Naive thymus-derived CD4-positive, alpha-beta T cell (primary cell): ENCODE measurements at regions not wholly inside any gene's neighbourhood (a gene's known extent, or its start where the extent isn't known, plus 50 kb on each side); places are given as distances from the start of the nearest gene placed in this dataset.

Experiments used
- ATAC-seq: fragments of 150-1000 bp; cut with Tn5 transposase; 2 replicates; pipeline ENCODE4 v1.10.0; 2021; ENCODE audit warnings: mild to moderate bottlenecking, moderate library complexity
- CTCF ChIA-PET: fragments of 350-600 bp; sonication (Branson Sonifier 250); formaldehyde crosslinking; loops from one replicate; lab custom pipeline; 2021; ENCODE audit warnings: antibody characterized with exemption; lab: Charles Lee
- POLR2A ChIA-PET: fragments of 350-600 bp; sonication (Branson Sonifier 250); formaldehyde crosslinking; loops from one replicate; lab custom pipeline; 2021; ENCODE audit warnings: antibody characterized with exemption, inconsistent platforms; lab: Charles Lee
- DNase-seq, 9 donors: peaks; one replicate each; pipeline versions ENCODE4 v3.0.0 to v3.0.0-alpha.2; 2020 to 2022; ENCODE audit warnings: mixed read lengths in 1 of 9
- H3K27ac ChIP-seq: one replicate; pipeline ENCODE4 v1.7.0; 2013; ENCODE audit warnings: mild to moderate bottlenecking, low read depth, low read length, moderate library complexity
- H3K27me3 ChIP-seq, 2 donors: one replicate each; pipeline ENCODE4 v1.7.0; 2013; ENCODE audit warnings: low read length in 2 of 2, mild to moderate bottlenecking in 2 of 2, moderate library complexity in 2 of 2; ENCODE audit not compliant: control insufficient read depth in 2 of 2, insufficient read depth in 2 of 2
- H3K36me3 ChIP-seq, 3 experiments: 1 replicate in 2 of 3; 2 replicates in 1 of 3; pipeline ENCODE4 v1.7.0; 2013; ENCODE audit warnings: low read length in 3 of 3, mild to moderate bottlenecking in 3 of 3, moderate library complexity in 1 of 3; ENCODE audit not compliant: insufficient read depth in 3 of 3, control insufficient read depth in 2 of 3
- H3K4me1 ChIP-seq, 2 donors: one replicate each; pipeline ENCODE4 v1.7.0; 2013; ENCODE audit warnings: low read length in 2 of 2, mild to moderate bottlenecking in 2 of 2, moderate library complexity in 1 of 2; ENCODE audit not compliant: control insufficient read depth in 2 of 2, insufficient read depth in 2 of 2
- H3K4me3 ChIP-seq: 2 replicates; pipeline ENCODE4 v1.7.0; 2013; ENCODE audit warnings: mild to moderate bottlenecking, low read length
- H3K9me3 ChIP-seq, 3 experiments: 1 replicate in 2 of 3; 2 replicates in 1 of 3; pipeline ENCODE4 v1.7.0; 2013; ENCODE audit warnings: low read length in 3 of 3; ENCODE audit not compliant: control insufficient read depth in 2 of 3
- H3K27ac Mint-ChIP-seq, 9 donors: one replicate each; pipeline ENCODE4 v1.8.0; 2020 to 2022; ENCODE audit warnings: mixed read lengths in 9 of 9, mild to moderate bottlenecking in 8 of 9, moderate library complexity in 5 of 9, inconsistent platforms in 2 of 9
- H3K27me3 Mint-ChIP-seq, 5 donors: one replicate each; pipeline ENCODE4 v1.8.0; 2021 to 2022; ENCODE audit warnings: mixed read lengths in 5 of 5, mild to moderate bottlenecking in 1 of 5
- H3K36me3 Mint-ChIP-seq, 5 donors: one replicate each; pipeline ENCODE4 v1.8.0; 2020 to 2022; ENCODE audit warnings: mixed read lengths in 5 of 5, mild to moderate bottlenecking in 3 of 5, inconsistent platforms in 1 of 5
- H3K4me1 Mint-ChIP-seq, 7 donors: one replicate each; pipeline ENCODE4 v1.8.0; 2020 to 2022; ENCODE audit warnings: mixed read lengths in 7 of 7, mild to moderate bottlenecking in 3 of 7, inconsistent platforms in 1 of 7
- H3K4me3 Mint-ChIP-seq, 10 donors: one replicate each; pipeline ENCODE4 v1.8.0; 2020 to 2022; ENCODE audit warnings: mild to moderate bottlenecking in 10 of 10, mixed read lengths in 10 of 10, moderate library complexity in 6 of 10, inconsistent platforms in 2 of 10
- H3K9me3 Mint-ChIP-seq, 11 donors: one replicate each; pipeline ENCODE4 v1.8.0; 2020 to 2022; ENCODE audit warnings: mixed read lengths in 11 of 11, mild to moderate bottlenecking in 4 of 11, inconsistent platforms in 1 of 11, moderate library complexity in 1 of 11
- intact Hi-C, 2 donors: fragments of 100-400 bp; cut with micrococcal nuclease; formaldehyde crosslinking; loops; one replicate each; pipeline ENCODE4 v1.15.1; 2023

- peaks cover 0 to 13% (median 0%) of the 10 kb centered on the region in 11 donors for H3K9me3 Mint-ChIP-seq
- ATAC-seq (no peak), DNase-seq (no peak)
- ChIA-PET POLR2A (no interaction called here), CTCF (no interaction called here)
- no peaks in the 10 kb centered on the region for H3K9me3 ChIP-seq
- H3K4me3 Mint-ChIP-seq: no peak overlapping the region
- no peaks in the 10 kb centered on the region for H3K4me1 ChIP-seq
- no peak overlapping the region for H3K4me3 ChIP-seq
- H3K4me1 Mint-ChIP-seq: no peaks in the 10 kb centered on the region
- no peaks in the 10 kb centered on the region for H3K27me3 ChIP-seq
- H3K27ac Mint-ChIP-seq: no peak overlapping the region
- intact Hi-C loops: no loop called here
- H3K36me3 ChIP-seq: no peaks in the 10 kb centered on the region
- H3K36me3 Mint-ChIP-seq: no peaks in the 10 kb centered on the region
- H3K27ac ChIP-seq: no peak overlapping the region
- no peaks in the 10 kb centered on the region for H3K27me3 Mint-ChIP-seq
Observed at GRCh38 chr4:130603043-130603442, 1507.1 kb downstream of the C4orf33 start.

DNA sequence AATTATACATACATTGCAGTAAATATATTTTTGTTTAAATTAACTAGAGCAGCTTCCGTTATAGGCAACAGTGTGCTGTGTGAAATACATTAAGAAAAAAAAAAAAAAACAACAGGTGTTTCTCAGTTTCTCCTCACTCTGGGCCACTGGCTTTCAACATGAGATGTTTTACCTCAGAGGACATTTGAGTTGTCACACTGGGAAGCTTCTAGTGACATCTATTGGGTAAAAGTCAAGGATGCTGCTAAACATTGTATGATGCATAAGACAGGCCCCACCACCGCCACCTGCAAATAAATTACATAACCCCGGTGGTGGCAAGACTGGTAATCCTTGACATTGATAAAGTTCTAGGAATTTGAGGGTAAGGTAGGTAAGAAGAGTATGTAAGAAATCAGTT lies 1512.2 kb downstream of the C4orf33 start:
- POLR2A ChIA-PET: no interaction called here
- Mint-ChIP-seq H3K27ac (no peak overlapping the region), H3K36me3 (no peaks in the 10 kb centered on the region), H3K27me3 (no peaks in the 10 kb centered on the region), H3K4me1 (no peaks in the 10 kb centered on the region), H3K4me3 (no peak overlapping the region), H3K9me3 (peaks cover 0 to 7% (median 0%) of the 10 kb centered on the region in 11 donors)
- ATAC-seq: no peak
- H3K4me3 ChIP-seq: no peak overlapping the region
- CTCF ChIA-PET: no interaction called here
- DNase-seq: no peak
- H3K36me3 ChIP-seq: no peaks in the 10 kb centered on the region
- no peak overlapping the region for H3K27ac ChIP-seq
- H3K27me3 ChIP-seq: no peaks in the 10 kb centered on the region
- intact Hi-C loops: no loop called here
- H3K9me3 ChIP-seq: no peaks in the 10 kb centered on the region
- H3K4me1 ChIP-seq: no peaks in the 10 kb centered on the region

- intact Hi-C loops: no loop called here
Observed at GRCh38 chr4:130628531-130628930, 1532.6 kb downstream of the C4orf33 start.

DNA sequence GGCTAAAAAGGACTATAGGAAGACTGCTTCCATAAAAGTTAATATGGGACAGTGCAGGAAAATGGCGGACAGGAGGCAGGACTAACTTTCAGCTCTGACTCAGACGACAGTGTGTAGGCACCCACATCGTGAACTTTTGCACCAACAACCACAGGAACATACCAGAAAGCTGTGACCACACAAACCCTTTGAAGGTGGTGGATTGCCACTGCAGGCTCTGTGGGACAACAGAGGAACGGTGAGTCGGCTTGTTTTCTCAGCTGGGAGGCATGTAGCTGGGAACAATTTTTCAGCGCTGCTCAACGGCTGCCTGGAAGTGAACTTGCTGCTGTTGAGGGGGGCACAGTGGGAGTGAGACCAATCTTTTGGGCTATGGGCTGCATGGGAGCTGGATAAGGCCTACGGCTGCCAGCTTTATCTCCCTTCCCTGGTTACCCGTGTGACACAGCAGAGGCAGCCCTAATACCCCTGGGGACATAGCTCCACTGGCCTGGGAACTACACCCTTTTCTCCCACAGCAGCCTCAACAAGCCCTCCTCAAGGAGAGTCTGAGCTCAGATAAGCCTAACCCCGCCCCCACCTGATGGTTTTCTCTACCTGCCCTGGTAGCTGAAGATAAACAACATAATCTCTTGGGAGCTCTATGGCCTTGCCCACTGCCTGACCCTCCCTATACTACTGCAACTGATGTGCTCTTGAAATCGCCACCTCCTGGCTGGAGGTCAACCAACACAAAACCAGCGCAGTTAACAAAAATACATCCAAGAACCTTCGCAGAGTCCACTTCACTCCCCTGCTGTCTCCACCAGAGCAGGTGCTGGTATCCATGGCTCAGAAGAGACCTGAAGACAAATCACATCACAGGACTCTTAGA lies 1537.0 kb downstream of the C4orf33 start:
- Mint-ChIP-seq H3K36me3 (no peaks in the 10 kb centered on the region), H3K9me3 (peaks cover 0 to 12% (median 3%) of the 10 kb centered on the region in 11 donors), H3K4me3 (no peak overlapping the region), H3K4me1 (no peaks in the 10 kb centered on the region), H3K27me3 (no peaks in the 10 kb centered on the region), H3K27ac (no peak overlapping the region)
- ATAC-seq (no peak), DNase-seq (no peak)
- no peaks in the 10 kb centered on the region for H3K27me3 ChIP-seq
- intact Hi-C loops: no loop called here
- no peaks in the 10 kb centered on the region for H3K4me1 ChIP-seq
- no peak overlapping the region for H3K4me3 ChIP-seq
- H3K9me3 ChIP-seq: no peaks in the 10 kb centered on the region
- H3K36me3 ChIP-seq: no peaks in the 10 kb centered on the region
- H3K27ac ChIP-seq: no peak overlapping the region
- POLR2A ChIA-PET: no interaction called here
- CTCF ChIA-PET: no interaction called here

More at GRCh38 chr4:130628531-130628930, 1532.6 kb downstream of the C4orf33 start:
- Mint-ChIP-seq H3K36me3 (no peaks in the 10 kb centered on the region), H3K27me3 (no peaks in the 10 kb centered on the region), H3K9me3 (peaks cover 0 to 8% (median 1%) of the 10 kb centered on the region in 11 donors), H3K4me3 (no peak overlapping the region), H3K27ac (no peak overlapping the region), H3K4me1 (no peaks in the 10 kb centered on the region)
- Histone ChIP-seq H3K36me3 (no peaks in the 10 kb centered on the region), H3K9me3 (no peaks in the 10 kb centered on the region), H3K27me3 (no peaks in the 10 kb centered on the region), H3K4me3 (no peak overlapping the region), H3K27ac (no peak overlapping the region), H3K4me1 (no peaks in the 10 kb centered on the region)
- ATAC-seq (no peak), DNase-seq (no peak)
- ChIA-PET CTCF (no interaction called here), POLR2A (no interaction called here)

- intact Hi-C loops: no loop called here
- Mint-ChIP-seq H3K27me3 (no peaks in the 10 kb centered on the region), H3K36me3 (no peaks in the 10 kb centered on the region), H3K4me1 (no peaks in the 10 kb centered on the region), H3K4me3 (no peak overlapping the region), H3K9me3 (peaks cover 0 to 16% (median 2%) of the 10 kb centered on the region in 11 donors), H3K27ac (no peak overlapping the region)
- H3K27me3 ChIP-seq: no peaks in the 10 kb centered on the region
- no peaks in the 10 kb centered on the region for H3K4me1 ChIP-seq
- ChIA-PET POLR2A (no interaction called here), CTCF (no interaction called here)
- no peaks in the 10 kb centered on the region for H3K9me3 ChIP-seq
- no peak overlapping the region for H3K27ac ChIP-seq
- ATAC-seq: no peak
- DNase-seq: no peak
- no peaks in the 10 kb centered on the region for H3K36me3 ChIP-seq
- H3K4me3 ChIP-seq: no peak overlapping the region
Observed at GRCh38 chr4:130636486-130636885, 1540.5 kb downstream of the C4orf33 start.

GRCh38 chr4:130640592-130640991 lies 1544.6 kb downstream of the C4orf33 start:
- Mint-ChIP-seq H3K27me3 (no peaks in the 10 kb centered on the region), H3K9me3 (peaks cover 0 to 4% (median 0%) of the 10 kb centered on the region in 11 donors)
- POLR2A ChIA-PET: no interaction called here

DNA sequence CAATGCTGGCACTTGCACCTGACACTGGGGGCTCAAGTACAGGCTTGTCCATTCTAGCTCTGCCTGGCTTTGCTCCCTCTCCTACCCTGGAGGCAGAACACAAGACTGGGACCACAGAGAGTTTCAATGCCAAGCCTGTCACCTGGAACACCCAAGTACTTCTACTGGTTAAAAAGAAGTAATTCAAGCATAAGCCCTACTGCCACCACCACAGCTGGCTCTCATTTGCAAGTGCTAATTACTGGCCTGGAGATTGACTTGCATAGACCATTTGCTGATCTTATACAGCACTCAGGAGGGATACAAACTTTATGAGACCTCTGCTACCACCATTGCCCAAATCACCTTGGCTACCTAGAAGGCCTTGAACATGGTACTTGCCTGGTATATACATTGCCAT lies 1550.9 kb downstream of the C4orf33 start:
- H3K4me3 Mint-ChIP-seq: no peak overlapping the region
- ChIA-PET POLR2A (no interaction called here), CTCF (no interaction called here)
- no peaks in the 10 kb centered on the region for H3K4me1 Mint-ChIP-seq
- peaks cover 1 to 15% (median 5%) of the 10 kb centered on the region in 11 donors for H3K9me3 Mint-ChIP-seq
- no peak for DNase-seq
- no peaks in the 10 kb centered on the region for H3K36me3 ChIP-seq
- no peaks in the 10 kb centered on the region for H3K4me1 ChIP-seq
- peaks cover 0 to 4% (median 0%) of the 10 kb centered on the region in 5 donors for H3K36me3 Mint-ChIP-seq
- H3K4me3 ChIP-seq: no peak overlapping the region
- no peaks in the 10 kb centered on the region for H3K27me3 Mint-ChIP-seq
- no peaks in the 10 kb centered on the region for H3K27me3 ChIP-seq
- no peak overlapping the region for H3K27ac ChIP-seq
- H3K27ac Mint-ChIP-seq: no peak overlapping the region
- intact Hi-C loops: no loop called here
- ATAC-seq: no peak
- H3K9me3 ChIP-seq: no peaks in the 10 kb centered on the region

More at GRCh38 chr4:130640592-130640991, 1544.6 kb downstream of the C4orf33 start:
- no peak for ATAC-seq
- H3K27ac Mint-ChIP-seq: no peak overlapping the region
- Histone ChIP-seq H3K4me1 (no peaks in the 10 kb centered on the region), H3K36me3 (no peaks in the 10 kb centered on the region), H3K27me3 (no peaks in the 10 kb centered on the region), H3K4me3 (no peak overlapping the region), H3K27ac (no peak overlapping the region), H3K9me3 (no peaks in the 10 kb centered on the region)
- no peak overlapping the region for H3K4me3 Mint-ChIP-seq
- no peak for DNase-seq
- CTCF ChIA-PET: no interaction called here
- intact Hi-C loops: no loop called here
- H3K4me1 Mint-ChIP-seq: no peaks in the 10 kb centered on the region
- H3K36me3 Mint-ChIP-seq: no peaks in the 10 kb centered on the region
